ENCODE measurements at regions not wholly inside any gene's neighbourhood (a gene's known extent, or its start where the extent isn't known, plus 50 kb on each side); places are given as distances from the start of the nearest gene placed in this dataset.

DNA sequence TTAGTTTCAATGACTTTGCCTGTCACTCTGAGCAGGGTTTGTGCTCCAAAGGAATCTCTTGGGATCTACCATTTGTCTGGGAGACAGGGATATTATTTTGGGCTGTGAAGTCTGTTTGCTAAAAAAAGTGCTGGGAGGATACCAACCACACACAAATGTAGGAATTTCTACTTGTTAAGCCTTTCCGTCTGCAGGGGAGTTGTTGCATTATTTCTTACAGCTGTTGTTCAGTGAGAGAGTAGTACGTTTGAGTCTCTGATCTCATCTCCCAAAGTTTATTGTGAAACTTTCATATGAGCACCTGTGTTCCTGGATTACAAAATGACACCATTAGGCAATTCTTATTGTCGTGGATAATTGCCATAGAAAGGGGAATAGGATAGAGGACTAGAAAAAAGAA, 78.3 kb upstream of the SEMA6A start:
- H3K36me3 Mint-ChIP-seq (ENCODE audit: low read depth) = no peaks in the 10 kb centered on the region
- ChIA-PET POLR2A (no interaction called here), CTCF (no interaction called here)
- no peak overlapping the region for H3K27ac Mint-ChIP-seq
- H3K27me3 Mint-ChIP-seq = peaks cover 3% of the 10 kb centered on the region
- no peaks in the 10 kb centered on the region for H3K9me3 Mint-ChIP-seq
- DNase-seq = no peak
- H3K4me1 Mint-ChIP-seq = no peaks in the 10 kb centered on the region
- H3K4me3 Mint-ChIP-seq = no peak overlapping the region

DNA sequence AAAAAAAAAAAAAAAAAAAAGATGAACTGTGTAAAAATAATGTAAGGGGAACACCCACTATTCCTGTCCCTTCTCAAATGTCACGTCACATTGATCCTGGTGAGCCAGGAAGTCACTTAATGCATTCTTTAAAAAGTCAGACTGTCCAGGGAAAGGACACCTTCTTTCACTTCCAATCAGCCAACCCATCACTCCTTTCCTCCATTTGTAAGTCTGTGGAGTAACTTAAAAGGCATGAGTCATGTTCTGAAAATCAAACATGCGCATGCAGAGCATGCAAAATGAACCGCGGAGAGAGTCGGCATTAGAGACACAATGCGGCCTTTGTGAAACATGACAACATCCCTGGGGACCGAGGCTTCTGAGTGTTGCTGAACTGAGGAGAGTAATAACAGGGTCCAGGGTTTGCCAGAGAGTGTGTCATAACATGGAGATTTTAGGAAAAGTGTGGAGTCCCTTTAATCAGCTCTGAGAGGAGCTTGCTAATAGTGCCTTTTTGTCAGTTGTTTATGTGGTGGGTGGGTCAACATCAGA, 77.6 kb upstream of the SEMA6A start:
- Mint-ChIP-seq H3K4me3 (no peak overlapping the region), H3K27me3 (peaks cover 3% of the 10 kb centered on the region), H3K36me3 (ENCODE audit: low read depth) (no peaks in the 10 kb centered on the region), H3K4me1 (no peaks in the 10 kb centered on the region), H3K27ac (no peak overlapping the region), H3K9me3 (no peaks in the 10 kb centered on the region)
- POLR2A ChIA-PET = no interaction called here
- CTCF ChIA-PET = no interaction called here
- DNase-seq = no peak

DNA sequence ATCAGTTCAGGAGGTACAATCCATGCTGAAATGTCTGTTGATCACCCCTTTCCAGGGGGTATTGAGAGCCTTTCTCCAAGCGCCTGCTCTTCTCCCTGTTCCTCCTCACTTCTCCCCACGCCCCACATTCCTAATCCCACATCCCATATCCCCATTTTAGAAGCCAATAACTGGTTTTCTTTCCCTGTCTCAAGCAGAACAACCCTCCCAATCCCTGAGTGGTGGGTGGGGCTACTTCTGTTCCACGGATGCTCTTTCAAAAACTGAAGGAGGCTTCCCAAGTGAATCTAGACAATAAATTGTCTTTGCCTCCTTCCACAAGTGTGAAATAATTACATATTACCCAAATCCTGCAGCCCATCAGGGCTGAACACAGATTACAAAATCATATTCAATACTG, 77.0 kb upstream of the SEMA6A start:
- Mint-ChIP-seq H3K27ac (no peak overlapping the region), H3K9me3 (no peaks in the 10 kb centered on the region), H3K4me3 (no peak overlapping the region), H3K4me1 (no peaks in the 10 kb centered on the region), H3K36me3 (ENCODE audit: low read depth) (no peaks in the 10 kb centered on the region), H3K27me3 (peaks cover 3% of the 10 kb centered on the region)
- POLR2A ChIA-PET = no interaction called here
- CTCF ChIA-PET = no interaction called here
- DNase-seq = no peak

DNA sequence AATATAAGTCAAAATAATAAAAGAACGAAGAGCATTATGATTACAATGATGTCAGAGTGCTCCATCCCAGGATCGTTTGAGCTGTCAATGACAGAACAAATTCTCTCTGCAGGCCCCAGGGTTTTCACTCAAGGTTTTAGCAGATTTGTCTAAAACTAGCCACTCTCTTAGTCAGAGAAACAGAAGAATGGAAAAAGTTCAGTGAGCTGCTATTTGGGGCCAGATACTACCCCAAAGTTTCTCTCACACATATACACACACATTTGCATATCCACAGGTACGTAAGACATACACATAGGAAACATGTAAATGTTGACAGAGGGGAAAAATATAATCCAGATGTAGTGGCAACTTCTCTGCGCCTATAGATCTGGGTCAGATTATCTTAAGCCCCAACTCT, 76.3 kb upstream of the SEMA6A start:
- Mint-ChIP-seq H3K9me3 (no peaks in the 10 kb centered on the region), H3K27me3 (peaks cover 3% of the 10 kb centered on the region), H3K36me3 (ENCODE audit: low read depth) (no peaks in the 10 kb centered on the region), H3K4me3 (no peak overlapping the region), H3K27ac (no peak overlapping the region), H3K4me1 (no peaks in the 10 kb centered on the region)
- CTCF ChIA-PET = interaction anchor here (0.6 kb wide), 1 partner anchor 59 kb away, joined by 3 read pairs; no protein-coding TSS in a partner anchor
- POLR2A ChIA-PET = no interaction called here
- DNase-seq = no peak

DNA sequence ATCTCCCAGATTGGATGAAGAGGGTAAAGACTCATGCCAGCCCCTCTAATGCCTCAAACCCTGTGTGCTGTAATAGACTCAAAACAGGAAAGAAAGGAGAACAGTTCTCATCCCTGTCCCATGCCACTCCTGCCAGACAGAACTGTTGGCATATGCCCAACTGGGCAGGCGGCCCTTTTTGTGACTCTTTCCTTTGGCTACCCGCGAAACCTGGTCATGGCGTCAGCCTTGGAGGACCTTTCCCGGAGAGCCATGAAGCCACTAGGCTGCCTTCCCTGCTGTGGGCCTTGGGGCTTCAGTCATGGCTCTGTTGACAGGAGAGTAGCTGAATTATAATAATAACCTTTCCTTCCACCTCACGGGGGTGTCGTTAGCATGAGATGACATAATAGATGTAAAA, 75.9 kb upstream of the SEMA6A start:
- Mint-ChIP-seq H3K4me3 (no peak overlapping the region), H3K27me3 (peaks cover 3% of the 10 kb centered on the region), H3K9me3 (no peaks in the 10 kb centered on the region), H3K36me3 (ENCODE audit: low read depth) (no peaks in the 10 kb centered on the region), H3K27ac (no peak overlapping the region), H3K4me1 (no peaks in the 10 kb centered on the region)
- no peak for DNase-seq
- ChIA-PET POLR2A (no interaction called here), CTCF (interaction anchor here (0.6 kb wide), 1 partner anchor 60 kb away, joined by 3 read pairs; no protein-coding TSS in a partner anchor)

DNA sequence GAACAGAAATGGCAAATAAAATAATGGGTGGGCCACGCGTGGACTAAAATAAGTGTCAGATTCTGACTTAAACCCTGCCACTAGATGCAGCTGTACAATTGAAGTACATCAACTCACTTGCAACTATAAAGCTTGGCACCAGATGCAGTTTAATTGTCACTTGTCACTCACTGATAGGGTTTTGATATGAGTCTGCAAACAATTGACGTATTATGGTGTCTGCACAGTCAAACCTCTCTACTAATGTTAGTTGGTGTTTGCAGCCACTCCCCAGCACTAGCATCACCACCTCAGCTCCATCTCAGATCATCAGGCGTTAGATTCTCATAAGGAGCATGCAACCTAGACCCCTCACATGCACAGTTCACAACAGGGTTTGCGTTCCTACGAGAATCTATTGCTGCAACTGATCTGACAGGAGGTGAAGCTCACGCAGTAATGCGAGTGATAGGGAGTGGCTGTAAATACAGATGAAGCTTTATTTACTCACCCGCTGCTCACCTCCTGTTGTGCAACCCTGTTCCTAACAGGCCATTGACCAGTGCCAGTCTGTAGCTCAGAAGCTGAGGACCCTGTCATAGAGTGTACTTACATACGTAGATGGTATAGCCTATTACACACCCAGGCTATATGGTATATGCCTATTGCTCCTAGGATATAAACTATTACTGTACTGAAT, 72.1 kb upstream of the SEMA6A start:
- Mint-ChIP-seq H3K9me3 (no peaks in the 10 kb centered on the region), H3K27me3 (no peaks in the 10 kb centered on the region), H3K27ac (no peak overlapping the region), H3K4me1 (no peaks in the 10 kb centered on the region), H3K36me3 (ENCODE audit: low read depth) (no peaks in the 10 kb centered on the region), H3K4me3 (no peak overlapping the region)
- CTCF ChIA-PET = no interaction called here
- DNase-seq = no peak
- POLR2A ChIA-PET = no interaction called here

DNA sequence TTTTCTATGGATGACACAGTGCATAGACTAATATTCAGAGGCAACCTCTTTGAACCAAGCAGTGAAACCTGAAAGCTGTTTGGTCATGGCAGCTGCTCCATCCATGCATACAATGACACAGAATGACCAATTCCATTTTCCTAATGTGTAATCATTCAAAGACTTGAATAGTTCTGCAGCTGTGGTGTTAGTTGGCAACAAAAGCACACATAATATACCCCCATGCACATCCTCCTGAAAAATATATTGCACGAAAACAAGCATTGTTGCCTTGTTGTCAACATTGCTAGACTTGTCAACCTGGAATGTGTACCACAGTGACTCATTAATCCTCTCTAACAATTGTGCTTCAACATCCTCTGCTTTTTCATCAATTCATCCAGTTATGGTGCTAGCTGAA, 71.0 kb upstream of the SEMA6A start:
- no peak for DNase-seq
- Mint-ChIP-seq H3K4me1 (no peaks in the 10 kb centered on the region), H3K27me3 (no peaks in the 10 kb centered on the region), H3K36me3 (ENCODE audit: low read depth) (no peaks in the 10 kb centered on the region), H3K27ac (no peak overlapping the region), H3K9me3 (no peaks in the 10 kb centered on the region), H3K4me3 (no peak overlapping the region)
- ChIA-PET POLR2A (no interaction called here), CTCF (no interaction called here)

DNA sequence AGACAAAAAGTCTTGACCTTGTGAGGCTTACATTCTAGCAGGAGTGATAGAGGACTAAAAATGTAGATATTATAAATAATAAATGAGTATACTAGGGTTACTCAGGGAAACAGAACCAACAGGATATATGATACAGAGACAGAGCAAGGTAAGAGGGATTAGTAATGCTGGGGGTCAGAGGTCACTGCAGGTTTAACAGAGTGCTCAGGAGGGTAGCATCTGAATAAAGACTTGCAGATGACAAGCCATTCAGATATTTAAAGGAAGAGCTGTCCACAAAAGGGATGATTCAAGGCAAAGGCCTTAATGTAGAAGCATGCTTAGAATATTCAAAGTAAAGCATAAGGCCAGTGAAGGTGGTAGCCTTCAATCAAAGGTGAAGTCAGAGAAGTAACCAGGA, 65.6 kb upstream of the SEMA6A start:
- no peak for DNase-seq
- Mint-ChIP-seq H3K4me1 (no peaks in the 10 kb centered on the region), H3K27ac (no peak overlapping the region), H3K4me3 (no peak overlapping the region), H3K36me3 (ENCODE audit: low read depth) (no peaks in the 10 kb centered on the region), H3K27me3 (no peaks in the 10 kb centered on the region), H3K9me3 (no peaks in the 10 kb centered on the region)
- CTCF ChIA-PET = no interaction called here
- POLR2A ChIA-PET = no interaction called here

DNA sequence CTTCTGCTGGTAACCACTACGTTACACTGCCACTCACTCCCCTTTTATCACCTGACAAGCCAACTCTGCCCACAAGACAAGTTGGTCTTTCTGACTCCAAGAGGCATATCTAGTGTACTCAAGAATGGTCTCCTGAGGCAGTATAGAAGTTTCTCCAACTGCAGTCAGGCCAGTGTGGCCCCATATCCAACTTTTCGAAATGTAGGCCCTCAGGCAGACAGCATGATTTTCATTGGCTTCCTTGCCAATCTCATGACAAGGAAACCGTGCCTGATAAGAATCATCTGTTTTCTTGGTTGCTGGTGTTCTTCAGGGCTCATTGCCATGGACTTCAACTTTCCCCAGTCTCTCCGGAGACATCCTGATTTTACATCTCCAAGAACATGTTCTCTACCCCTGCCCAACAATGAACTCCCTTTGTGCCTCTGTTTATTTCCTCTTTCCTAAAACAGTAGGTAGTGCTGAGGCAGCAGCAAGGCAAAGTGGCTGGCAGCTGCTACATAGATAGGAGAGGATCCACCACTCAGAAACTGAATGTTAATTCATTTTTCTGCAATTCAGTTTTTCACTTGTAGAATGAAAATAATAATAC, 62.6 kb upstream of the SEMA6A start:
- DNase-seq = no peak
- Mint-ChIP-seq H3K36me3 (ENCODE audit: low read depth) (no peaks in the 10 kb centered on the region), H3K4me3 (no peak overlapping the region), H3K27ac (no peak overlapping the region), H3K4me1 (no peaks in the 10 kb centered on the region), H3K9me3 (no peaks in the 10 kb centered on the region), H3K27me3 (no peaks in the 10 kb centered on the region)
- ChIA-PET CTCF (no interaction called here), POLR2A (no interaction called here)

DNA sequence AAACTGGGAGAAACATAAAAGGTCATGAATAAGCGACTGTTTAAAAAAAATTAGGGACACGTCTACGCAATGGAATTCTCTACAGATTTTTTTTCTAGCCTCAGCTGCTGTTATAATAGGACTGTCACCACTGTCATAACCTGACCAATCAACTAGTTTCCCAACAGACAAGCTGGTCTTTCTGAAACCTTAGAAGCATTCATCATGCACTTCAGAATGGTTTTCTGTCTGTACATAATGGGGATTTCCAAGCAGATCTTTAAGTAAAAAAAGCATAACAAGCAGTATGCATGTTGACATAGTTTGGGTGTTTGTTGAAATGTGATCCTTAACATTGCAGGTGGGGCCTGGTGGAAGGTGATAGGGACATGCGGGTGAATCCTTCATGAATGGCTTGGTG, 58.3 kb upstream of the SEMA6A start:
- Mint-ChIP-seq H3K9me3 (no peaks in the 10 kb centered on the region), H3K4me1 (no peaks in the 10 kb centered on the region), H3K4me3 (no peak overlapping the region), H3K27ac (no peak overlapping the region), H3K36me3 (ENCODE audit: low read depth) (no peaks in the 10 kb centered on the region), H3K27me3 (no peaks in the 10 kb centered on the region)
- ChIA-PET CTCF (no interaction called here), POLR2A (no interaction called here)
- no peak for DNase-seq

DNA sequence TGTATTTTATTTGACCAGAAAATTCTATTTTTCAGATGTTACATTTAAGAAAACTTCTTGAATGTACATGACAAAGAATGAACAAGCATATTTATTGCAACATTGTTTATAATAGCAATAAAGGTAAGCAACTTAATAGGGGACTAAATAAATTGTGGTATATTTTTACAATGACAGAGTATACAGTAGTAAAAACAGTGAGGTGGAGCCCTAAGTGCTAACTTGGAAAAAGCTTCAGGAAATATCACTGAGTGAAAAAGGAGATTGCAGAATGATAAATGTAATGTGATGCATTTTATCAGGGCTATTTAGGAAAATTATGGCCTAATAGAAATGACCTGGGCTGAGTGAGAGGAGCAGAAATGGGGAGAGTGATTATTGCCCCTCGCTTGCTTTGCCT, 56.5 kb upstream of the SEMA6A start:
- ChIA-PET POLR2A (no interaction called here), CTCF (no interaction called here)
- DNase-seq = no peak
- Mint-ChIP-seq H3K36me3 (ENCODE audit: low read depth) (no peaks in the 10 kb centered on the region), H3K27ac (no peak overlapping the region), H3K4me1 (no peaks in the 10 kb centered on the region), H3K9me3 (no peaks in the 10 kb centered on the region), H3K4me3 (no peak overlapping the region), H3K27me3 (no peaks in the 10 kb centered on the region)

DNA sequence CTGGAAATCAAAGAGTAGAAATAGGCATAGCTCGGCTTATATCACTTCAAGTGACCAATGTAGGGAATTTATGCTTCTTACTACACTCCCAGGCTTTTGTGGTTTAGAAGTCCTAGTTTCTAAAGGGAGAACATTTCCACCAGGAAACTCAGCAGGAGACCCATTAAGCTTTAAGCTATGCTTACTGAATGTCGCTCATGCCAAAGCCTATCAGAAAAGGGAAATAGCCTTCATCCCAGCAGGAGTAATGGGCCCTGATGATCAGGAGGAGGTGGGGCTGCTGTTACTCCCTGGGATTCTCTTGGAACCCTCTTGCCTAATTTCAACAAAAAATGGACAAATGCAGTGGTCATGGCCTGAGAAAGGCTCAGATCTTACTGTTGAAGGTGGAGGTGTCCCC, 54.5 kb upstream of the SEMA6A start:
- no peak overlapping the region for H3K4me3 Mint-ChIP-seq
- H3K36me3 Mint-ChIP-seq (ENCODE audit: low read depth) = no peaks in the 10 kb centered on the region
- no peak for DNase-seq
- H3K27ac Mint-ChIP-seq = no peak overlapping the region
- H3K27me3 Mint-ChIP-seq = no peaks in the 10 kb centered on the region
- ChIA-PET CTCF (no interaction called here), POLR2A (no interaction called here)
- H3K4me1 Mint-ChIP-seq = no peaks in the 10 kb centered on the region
- H3K9me3 Mint-ChIP-seq = no peaks in the 10 kb centered on the region

DNA sequence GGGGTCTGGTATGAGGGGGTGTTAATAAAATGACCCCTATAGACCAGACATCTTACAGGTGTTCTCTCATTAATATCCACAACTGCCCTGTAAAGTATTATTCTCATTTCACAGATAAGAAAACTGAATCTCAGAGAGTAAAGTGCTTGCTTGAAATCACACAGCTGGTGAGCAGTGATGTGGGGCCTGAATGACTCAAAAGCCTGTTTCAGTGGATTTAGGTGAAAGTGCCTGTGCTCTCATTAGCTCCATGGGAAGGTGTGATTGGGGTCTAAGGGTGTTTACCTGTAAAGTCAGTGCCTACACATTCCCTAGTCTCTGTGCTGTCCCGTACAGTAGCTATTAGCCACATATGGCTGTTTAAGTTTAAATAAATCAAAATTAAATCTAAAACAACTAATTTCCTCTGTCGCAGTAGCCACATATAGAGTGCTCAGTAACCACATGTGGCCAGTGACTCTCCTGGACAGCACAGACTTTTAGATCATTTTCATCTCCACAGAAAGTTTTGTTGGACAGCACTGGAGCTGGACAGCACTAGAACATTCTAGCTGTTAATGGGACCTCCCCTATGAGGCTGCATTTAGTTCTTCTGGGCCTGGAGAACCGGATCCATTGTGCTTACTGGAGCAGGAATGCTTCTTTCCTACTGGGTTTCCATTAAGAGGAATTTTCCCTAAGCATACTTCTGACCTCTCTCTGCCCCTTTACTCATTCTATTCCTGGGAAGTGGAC, 52.5 kb upstream of the SEMA6A start:
- Mint-ChIP-seq H3K4me3 (no peak overlapping the region), H3K9me3 (no peaks in the 10 kb centered on the region), H3K36me3 (ENCODE audit: low read depth) (no peaks in the 10 kb centered on the region), H3K4me1 (no peaks in the 10 kb centered on the region), H3K27me3 (no peaks in the 10 kb centered on the region), H3K27ac (no peak overlapping the region)
- DNase-seq = no peak
- POLR2A ChIA-PET = no interaction called here
- CTCF ChIA-PET = no interaction called here

DNA sequence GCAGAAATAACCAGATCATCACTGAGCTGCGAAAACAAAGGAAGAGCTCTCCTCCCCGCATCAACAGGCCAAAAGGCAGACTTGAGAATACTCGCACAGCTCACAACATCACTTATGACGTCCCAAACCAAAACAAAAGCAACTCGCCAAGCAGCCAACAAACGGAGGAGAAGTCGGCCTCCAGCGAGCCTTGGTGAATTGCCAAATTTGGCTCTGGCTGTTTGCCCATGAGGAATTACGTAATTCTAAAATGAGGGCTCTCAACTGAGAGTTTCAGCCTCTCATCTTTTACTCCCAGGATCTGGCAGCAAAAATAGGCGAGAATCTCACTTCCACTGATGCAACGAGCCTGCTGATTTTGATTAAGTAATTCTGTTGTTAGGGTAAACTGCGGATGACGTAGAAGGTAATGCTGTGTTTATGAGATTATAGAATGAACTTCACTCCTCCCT, 51.7 kb upstream of the SEMA6A start:
- Mint-ChIP-seq H3K4me3 (no peak overlapping the region), H3K9me3 (no peaks in the 10 kb centered on the region), H3K27me3 (no peaks in the 10 kb centered on the region), H3K4me1 (no peaks in the 10 kb centered on the region), H3K36me3 (ENCODE audit: low read depth) (no peaks in the 10 kb centered on the region), H3K27ac (no peak overlapping the region)
- POLR2A ChIA-PET = no interaction called here
- DNase-seq = no peak
- CTCF ChIA-PET = no interaction called here
